Epithelial cell of esophagus (primary cell): ENCODE measurements at regions not wholly inside any gene's neighbourhood (a gene's known extent, or its start where the extent isn't known, plus 50 kb on each side); places are given as distances from the start of the nearest gene placed in this dataset.

Source experiments
- DNase-seq: peaks from one replicate; pipeline ENCODE4 v3.0.0; 2010; ENCODE audit warnings: low read depth
- H3K4me3 ChIP-seq: 2 replicates; pipeline ENCODE4 v1.5.1; 2011; ENCODE audit warnings: mild to moderate bottlenecking, low read length, control low read depth
- TF ChIP-seq, protein P1 (sequence below): IDR thresholded peaks from 2 replicates; pipeline ENCODE4 v1.5.1; 2011; ENCODE audit warnings: low read depth, mild to moderate bottlenecking, low read length, control low read depth, inconsistent platforms; ENCODE audit not compliant: insufficient read depth; ENCODE audit errors: missing control alignments

- no peak overlapping the region for H3K4me3 ChIP-seq
- DNase-seq: no peak
- TF ChIP-seq, protein P1, sequence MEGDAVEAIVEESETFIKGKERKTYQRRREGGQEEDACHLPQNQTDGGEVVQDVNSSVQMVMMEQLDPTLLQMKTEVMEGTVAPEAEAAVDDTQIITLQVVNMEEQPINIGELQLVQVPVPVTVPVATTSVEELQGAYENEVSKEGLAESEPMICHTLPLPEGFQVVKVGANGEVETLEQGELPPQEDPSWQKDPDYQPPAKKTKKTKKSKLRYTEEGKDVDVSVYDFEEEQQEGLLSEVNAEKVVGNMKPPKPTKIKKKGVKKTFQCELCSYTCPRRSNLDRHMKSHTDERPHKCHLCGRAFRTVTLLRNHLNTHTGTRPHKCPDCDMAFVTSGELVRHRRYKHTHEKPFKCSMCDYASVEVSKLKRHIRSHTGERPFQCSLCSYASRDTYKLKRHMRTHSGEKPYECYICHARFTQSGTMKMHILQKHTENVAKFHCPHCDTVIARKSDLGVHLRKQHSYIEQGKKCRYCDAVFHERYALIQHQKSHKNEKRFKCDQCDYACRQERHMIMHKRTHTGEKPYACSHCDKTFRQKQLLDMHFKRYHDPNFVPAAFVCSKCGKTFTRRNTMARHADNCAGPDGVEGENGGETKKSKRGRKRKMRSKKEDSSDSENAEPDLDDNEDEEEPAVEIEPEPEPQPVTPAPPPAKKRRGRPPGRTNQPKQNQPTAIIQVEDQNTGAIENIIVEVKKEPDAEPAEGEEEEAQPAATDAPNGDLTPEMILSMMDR: no peak
These were observed 97.5 kb downstream of the METRNL start for GRCh38 chr17:83176623-83177583.

DNA sequence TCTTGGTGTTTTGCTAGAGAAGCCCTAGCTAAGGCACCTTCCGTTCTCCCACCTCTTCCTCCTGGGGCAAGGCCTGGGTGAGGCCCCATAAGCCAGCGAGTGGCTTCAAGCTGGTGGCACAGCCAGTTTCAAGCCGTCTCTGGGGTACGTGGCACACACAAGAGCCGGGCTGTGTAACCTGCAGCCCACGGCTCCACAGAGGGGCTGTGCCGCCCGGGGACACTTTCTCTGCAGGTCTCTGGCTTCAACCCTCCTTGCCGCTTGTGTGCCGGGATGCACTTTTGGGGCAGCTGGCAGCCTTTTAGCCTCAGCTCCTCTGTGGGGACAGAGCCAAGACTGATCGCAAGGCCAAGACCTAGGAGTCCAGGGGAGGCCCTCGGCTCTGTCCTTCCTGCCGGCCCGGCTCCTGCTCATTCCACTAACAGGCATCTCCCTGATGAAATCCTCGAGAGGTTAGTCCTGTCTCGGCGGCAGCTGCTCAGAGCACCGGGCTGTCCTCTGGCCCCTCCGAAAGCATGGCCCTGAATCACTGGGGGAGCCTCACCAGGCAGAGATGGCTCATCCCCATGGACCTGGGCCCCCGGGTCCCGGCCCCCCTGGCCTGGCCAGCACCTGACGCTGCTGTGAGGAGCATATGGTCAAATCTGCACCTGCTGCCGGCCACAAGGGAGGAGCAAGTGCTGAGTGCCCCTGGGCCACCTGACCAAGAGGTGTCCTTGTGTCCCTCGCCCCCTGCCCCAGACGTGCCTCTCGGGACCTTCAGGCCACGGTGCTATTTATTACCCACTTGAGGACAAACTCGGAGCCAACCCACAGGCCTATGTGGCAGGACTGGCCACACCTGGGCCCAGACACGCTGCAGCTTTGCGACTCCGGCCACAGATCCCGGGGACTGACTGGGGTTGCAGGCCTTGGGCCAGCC, 98.5 kb downstream of the METRNL start:
- H3K4me3 ChIP-seq: no peak overlapping the region
- no peak for DNase-seq
- TF ChIP-seq, protein P1: no peak

GRCh38 chr17:83178533-83179304, 99.3 kb downstream of the METRNL start:
- TF ChIP-seq, protein P1: no peak
- no peak overlapping the region for H3K4me3 ChIP-seq
- no peak for DNase-seq

- no peak overlapping the region for H3K4me3 ChIP-seq
- TF ChIP-seq, protein P1: no peak
- DNase-seq: no peak
These were observed 100.0 kb downstream of the METRNL start for GRCh38 chr17:83179374-83179773.

DNA sequence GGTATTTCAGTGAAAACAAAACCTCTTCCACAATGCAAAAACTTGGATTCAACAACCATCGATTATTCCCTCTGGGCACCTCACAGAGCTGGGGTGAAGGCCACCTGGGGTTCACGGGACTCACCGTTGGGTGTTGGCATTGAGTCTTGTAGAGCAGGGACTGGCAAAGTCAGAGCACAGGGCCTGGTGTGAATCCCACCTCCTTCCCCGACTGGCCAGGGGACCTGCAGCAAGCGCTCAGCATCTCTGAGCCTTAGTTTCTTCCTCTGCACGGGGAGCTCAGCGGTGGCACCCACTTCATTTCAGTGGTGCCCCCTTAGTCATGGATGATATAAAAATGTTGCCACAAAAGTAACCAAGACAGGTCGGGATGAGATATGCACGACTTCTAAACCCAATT, 100.4 kb downstream of the METRNL start:
- no peak for DNase-seq
- TF ChIP-seq, protein P1: no peak
- no peak overlapping the region for H3K4me3 ChIP-seq

DNA sequence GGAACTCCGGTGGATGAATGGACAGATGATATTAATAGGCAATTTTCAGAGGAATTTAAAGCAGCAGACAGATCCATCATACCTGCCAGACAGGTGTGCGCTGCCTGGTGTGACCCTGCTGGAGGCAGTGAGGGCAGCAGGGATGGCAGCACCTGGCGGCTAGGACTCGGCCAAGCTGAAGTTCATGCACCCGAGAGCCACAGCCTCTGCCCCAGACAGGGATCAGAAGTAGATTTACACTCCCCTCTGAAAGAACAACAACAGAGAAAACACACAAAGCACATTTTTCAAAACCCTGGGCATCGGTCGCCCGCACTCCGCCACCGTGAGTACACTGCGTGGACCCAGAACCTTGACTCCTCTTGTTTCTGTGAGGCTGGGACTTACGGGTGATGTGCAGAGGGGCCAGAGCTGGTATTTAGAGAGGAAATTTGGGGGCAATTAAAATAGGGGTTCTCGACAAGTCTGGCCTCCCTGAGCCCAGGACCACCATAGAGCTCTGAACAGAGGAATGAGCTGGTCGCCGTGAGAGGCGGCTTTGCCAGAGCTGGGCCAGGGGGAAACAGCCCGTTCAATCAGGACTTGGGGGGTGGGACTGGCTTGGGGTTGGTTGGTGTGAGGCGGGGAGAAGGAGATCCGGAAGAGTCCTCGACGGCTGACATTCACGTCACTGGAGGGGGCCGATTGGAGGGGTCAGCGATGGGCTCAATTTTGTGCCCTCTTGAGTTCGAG, 101.0 kb downstream of the METRNL start:
- TF ChIP-seq, protein P1: no peak
- no peak for DNase-seq
- H3K4me3 ChIP-seq: no peak overlapping the region
